H1 (cell line): ENCODE measurements at regions not wholly inside any gene's neighbourhood (a gene's known extent, or its start where the extent isn't known, plus 50 kb on each side); places are given as distances from the start of the nearest gene placed in this dataset.

Experiments
- BCL11A ChIP-seq, 2 experiments: IDR thresholded peaks; one replicate each; pipeline ENCODE4 v1.6.1; 2011; ENCODE audit warnings: low read depth in 2 of 2, low read length in 2 of 2, mild to moderate bottlenecking in 2 of 2
- BRCA1 ChIP-seq: IDR thresholded peaks from 2 replicates; pipeline ENCODE4 v1.6.1; 2012; ENCODE audit warnings: low read depth, low read length, improper control_type of control experiment
- MAFK ChIP-seq: IDR thresholded peaks from 2 replicates; pipeline ENCODE4 v1.6.1; 2012; ENCODE audit warnings: low read depth, mild to moderate bottlenecking, improper control_type of control experiment, low read length
- NANOG ChIP-seq: IDR thresholded peaks from 2 replicates; pipeline ENCODE4 v1.6.1; 2011; ENCODE audit warnings: low read length, low read depth, mild to moderate bottlenecking, inconsistent platforms; ENCODE audit not compliant: insufficient read depth, poor library complexity, severe bottlenecking
- PHF8 ChIP-seq: fragments of 200-600 bp; sonication (generic); conservative IDR thresholded peaks from 2 replicates; pipeline ENCODE4 v1.7.1; 2012; ENCODE audit warnings: low read depth, mild to moderate bottlenecking, inconsistent platforms, low read length, moderate library complexity
- POLR2A ChIP-seq, 2 experiments: IDR thresholded peaks; 1 replicate in 1 of 2; 2 replicates in 1 of 2; pipeline ENCODE4 v1.6.1; 2011; ENCODE audit warnings: low read depth in 2 of 2, low read length in 2 of 2, mild to moderate bottlenecking in 2 of 2; ENCODE audit errors: control extremely low read depth in 1 of 2
- SUZ12 ChIP-seq: fragments of 200-600 bp; sonication (generic); IDR thresholded peaks from 2 replicates; pipeline ENCODE4 v1.6.1; 2012; ENCODE audit warnings: mild to moderate bottlenecking, inconsistent platforms, low read length, moderate library complexity, mixed read lengths
- TBP ChIP-seq: IDR thresholded peaks from 2 replicates; pipeline ENCODE4 v1.6.1; 2011; ENCODE audit warnings: low read depth, low read length, improper control_type of control experiment
- TCF12 ChIP-seq: IDR thresholded peaks from 2 replicates; pipeline ENCODE4 v1.6.1; 2011; ENCODE audit warnings: low read depth, mild to moderate bottlenecking, low read length
- TF ChIP-seq, protein P1 (sequence below): fragments of 300-600 bp; sonication (generic); IDR thresholded peaks from 2 replicates; pipeline ENCODE4 v1.7.1; 2012; ENCODE audit warnings: low read length, moderate library complexity, mild to moderate bottlenecking, inconsistent platforms; ENCODE audit not compliant: insufficient replicate concordance
- TF ChIP-seq, protein P2 (sequence below): IDR thresholded peaks from 2 replicates; pipeline ENCODE4 v1.6.1; 2011; ENCODE audit warnings: low read length, improper control_type of control experiment

DNA sequence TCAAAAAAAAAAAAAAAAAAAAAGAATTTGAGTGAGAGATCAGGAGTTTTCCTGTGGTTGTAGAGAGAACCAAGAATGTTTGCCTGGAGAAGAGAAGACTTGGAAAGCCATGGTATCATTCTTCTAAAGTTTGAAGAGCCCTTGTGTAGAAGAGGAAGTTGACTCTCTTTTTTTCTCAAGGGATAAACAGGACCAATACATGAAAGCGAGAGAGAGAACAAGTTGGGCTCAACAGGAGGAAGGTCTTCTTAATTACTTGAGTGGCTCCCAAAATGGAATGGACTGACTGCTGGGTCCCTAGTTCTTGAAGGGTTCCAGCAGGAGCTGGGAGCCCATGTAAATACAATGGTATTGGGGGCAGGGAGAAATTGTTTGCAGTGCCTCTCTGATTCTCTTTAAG lies 173.3 kb upstream of the ADO start (continued):
- TF ChIP-seq, protein P1, sequence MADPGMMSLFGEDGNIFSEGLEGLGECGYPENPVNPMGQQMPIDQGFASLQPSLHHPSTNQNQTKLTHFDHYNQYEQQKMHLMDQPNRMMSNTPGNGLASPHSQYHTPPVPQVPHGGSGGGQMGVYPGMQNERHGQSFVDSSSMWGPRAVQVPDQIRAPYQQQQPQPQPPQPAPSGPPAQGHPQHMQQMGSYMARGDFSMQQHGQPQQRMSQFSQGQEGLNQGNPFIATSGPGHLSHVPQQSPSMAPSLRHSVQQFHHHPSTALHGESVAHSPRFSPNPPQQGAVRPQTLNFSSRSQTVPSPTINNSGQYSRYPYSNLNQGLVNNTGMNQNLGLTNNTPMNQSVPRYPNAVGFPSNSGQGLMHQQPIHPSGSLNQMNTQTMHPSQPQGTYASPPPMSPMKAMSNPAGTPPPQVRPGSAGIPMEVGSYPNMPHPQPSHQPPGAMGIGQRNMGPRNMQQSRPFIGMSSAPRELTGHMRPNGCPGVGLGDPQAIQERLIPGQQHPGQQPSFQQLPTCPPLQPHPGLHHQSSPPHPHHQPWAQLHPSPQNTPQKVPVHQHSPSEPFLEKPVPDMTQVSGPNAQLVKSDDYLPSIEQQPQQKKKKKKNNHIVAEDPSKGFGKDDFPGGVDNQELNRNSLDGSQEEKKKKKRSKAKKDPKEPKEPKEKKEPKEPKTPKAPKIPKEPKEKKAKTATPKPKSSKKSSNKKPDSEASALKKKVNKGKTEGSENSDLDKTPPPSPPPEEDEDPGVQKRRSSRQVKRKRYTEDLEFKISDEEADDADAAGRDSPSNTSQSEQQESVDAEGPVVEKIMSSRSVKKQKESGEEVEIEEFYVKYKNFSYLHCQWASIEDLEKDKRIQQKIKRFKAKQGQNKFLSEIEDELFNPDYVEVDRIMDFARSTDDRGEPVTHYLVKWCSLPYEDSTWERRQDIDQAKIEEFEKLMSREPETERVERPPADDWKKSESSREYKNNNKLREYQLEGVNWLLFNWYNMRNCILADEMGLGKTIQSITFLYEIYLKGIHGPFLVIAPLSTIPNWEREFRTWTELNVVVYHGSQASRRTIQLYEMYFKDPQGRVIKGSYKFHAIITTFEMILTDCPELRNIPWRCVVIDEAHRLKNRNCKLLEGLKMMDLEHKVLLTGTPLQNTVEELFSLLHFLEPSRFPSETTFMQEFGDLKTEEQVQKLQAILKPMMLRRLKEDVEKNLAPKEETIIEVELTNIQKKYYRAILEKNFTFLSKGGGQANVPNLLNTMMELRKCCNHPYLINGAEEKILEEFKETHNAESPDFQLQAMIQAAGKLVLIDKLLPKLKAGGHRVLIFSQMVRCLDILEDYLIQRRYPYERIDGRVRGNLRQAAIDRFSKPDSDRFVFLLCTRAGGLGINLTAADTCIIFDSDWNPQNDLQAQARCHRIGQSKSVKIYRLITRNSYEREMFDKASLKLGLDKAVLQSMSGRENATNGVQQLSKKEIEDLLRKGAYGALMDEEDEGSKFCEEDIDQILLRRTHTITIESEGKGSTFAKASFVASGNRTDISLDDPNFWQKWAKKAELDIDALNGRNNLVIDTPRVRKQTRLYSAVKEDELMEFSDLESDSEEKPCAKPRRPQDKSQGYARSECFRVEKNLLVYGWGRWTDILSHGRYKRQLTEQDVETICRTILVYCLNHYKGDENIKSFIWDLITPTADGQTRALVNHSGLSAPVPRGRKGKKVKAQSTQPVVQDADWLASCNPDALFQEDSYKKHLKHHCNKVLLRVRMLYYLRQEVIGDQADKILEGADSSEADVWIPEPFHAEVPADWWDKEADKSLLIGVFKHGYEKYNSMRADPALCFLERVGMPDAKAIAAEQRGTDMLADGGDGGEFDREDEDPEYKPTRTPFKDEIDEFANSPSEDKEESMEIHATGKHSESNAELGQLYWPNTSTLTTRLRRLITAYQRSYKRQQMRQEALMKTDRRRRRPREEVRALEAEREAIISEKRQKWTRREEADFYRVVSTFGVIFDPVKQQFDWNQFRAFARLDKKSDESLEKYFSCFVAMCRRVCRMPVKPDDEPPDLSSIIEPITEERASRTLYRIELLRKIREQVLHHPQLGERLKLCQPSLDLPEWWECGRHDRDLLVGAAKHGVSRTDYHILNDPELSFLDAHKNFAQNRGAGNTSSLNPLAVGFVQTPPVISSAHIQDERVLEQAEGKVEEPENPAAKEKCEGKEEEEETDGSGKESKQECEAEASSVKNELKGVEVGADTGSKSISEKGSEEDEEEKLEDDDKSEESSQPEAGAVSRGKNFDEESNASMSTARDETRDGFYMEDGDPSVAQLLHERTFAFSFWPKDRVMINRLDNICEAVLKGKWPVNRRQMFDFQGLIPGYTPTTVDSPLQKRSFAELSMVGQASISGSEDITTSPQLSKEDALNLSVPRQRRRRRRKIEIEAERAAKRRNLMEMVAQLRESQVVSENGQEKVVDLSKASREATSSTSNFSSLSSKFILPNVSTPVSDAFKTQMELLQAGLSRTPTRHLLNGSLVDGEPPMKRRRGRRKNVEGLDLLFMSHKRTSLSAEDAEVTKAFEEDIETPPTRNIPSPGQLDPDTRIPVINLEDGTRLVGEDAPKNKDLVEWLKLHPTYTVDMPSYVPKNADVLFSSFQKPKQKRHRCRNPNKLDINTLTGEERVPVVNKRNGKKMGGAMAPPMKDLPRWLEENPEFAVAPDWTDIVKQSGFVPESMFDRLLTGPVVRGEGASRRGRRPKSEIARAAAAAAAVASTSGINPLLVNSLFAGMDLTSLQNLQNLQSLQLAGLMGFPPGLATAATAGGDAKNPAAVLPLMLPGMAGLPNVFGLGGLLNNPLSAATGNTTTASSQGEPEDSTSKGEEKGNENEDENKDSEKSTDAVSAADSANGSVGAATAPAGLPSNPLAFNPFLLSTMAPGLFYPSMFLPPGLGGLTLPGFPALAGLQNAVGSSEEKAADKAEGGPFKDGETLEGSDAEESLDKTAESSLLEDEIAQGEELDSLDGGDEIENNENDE: no peak
- TF ChIP-seq SUZ12 (no peak), BRCA1 (no peak), NANOG (no peak), POLR2A (IDR thresholded peaks at IDR 0.05; ENCODE audit: control extremely low read depth in 1 of 2, low read depth in 2 of 2, low read length in 2 of 2) (no peak), BCL11A (IDR thresholded peaks at IDR 0.05; ENCODE audit: low read depth in 2 of 2, low read length in 2 of 2) (no peak), TBP (no peak), TCF12 (no peak), MAFK (no peak), PHF8 (no peak)
- TF ChIP-seq, protein P2, sequence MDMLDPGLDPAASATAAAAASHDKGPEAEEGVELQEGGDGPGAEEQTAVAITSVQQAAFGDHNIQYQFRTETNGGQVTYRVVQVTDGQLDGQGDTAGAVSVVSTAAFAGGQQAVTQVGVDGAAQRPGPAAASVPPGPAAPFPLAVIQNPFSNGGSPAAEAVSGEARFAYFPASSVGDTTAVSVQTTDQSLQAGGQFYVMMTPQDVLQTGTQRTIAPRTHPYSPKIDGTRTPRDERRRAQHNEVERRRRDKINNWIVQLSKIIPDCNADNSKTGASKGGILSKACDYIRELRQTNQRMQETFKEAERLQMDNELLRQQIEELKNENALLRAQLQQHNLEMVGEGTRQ: no peak
